ENCODE measurements at regions not wholly inside any gene's neighbourhood (a gene's known extent, or its start where the extent isn't known, plus 50 kb on each side); places are given as distances from the start of the nearest gene placed in this dataset.

DNA sequence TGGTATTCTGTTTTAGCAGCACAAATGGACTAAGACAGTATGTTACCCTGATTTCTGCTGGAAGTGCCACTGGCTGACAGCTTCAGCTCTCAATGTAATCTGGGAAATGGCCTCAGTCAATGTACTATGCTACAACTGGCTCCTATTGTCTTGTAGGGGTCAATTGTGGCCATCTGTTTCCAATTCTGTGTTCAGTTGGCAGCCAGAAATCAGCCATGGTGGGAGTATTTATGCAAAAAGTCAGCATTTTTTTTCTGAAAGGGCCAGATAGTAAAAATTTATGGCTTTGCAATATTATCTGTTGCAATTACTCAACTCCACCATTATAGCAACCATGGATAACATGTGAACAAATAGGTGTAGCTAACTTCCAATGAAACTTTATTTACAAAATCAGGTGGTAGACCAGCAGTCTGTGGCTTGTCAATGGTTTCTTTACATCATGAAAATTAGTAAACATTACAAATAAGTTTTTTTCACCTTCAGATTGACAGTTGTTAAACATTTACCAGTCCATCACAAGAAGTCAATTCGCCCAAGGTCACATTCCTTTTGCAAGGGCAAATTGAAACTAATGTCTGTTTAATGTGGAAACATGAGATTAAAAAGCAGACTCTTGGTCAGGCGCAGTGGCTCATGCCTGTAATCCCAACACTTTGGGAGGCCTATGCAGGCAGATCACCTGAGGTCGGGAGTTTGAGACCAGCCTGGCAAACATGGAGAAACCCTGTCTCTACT, 58.3 kb upstream of the TSHZ2 start:
- Histone ChIP-seq H3K36me3 (ENCODE audit: control insufficient read depth, insufficient read depth, low read length) (no peaks in the 10 kb centered on the region), H3K4me1 (ENCODE audit: control insufficient read depth, insufficient read depth, low read length) (no peaks in the 10 kb centered on the region), H3K27me3 (ENCODE audit: control insufficient read depth, insufficient read depth, low read length) (no peaks in the 10 kb centered on the region), H3K9me3 (ENCODE audit: control insufficient read depth, insufficient read depth, low read depth, low read length) (no peaks in the 10 kb centered on the region), H3K27ac (ENCODE audit: low read length) (no peak overlapping the region), H3K4me3 (ENCODE audit: low read depth in 2 of 2, low read length in 2 of 2) (no peak overlapping the region)
- ATAC-seq (no peak), DNase-seq (ENCODE audit: low read depth, low spot score) (no peak)
- ChIA-PET POLR2A (no interaction called here), CTCF (no interaction called here)
- intact Hi-C loops (cut with micrococcal nuclease; ENCODE audit: unreplicated experiment) (no loop called here), in situ Hi-C loops (cut with HindIII; ENCODE audit: low pct_unique_long_range_greater_than_20kb, low sequenced_read_pairs) (no loop called here)
- TF ChIP-seq REST (IDR thresholded peaks at IDR 0.05; ENCODE audit: insufficient read depth in 1 of 2, low read depth in 2 of 2, low read length in 1 of 2) (no peak), SIN3A (IDR thresholded peaks at IDR 0.05; ENCODE audit: borderline replicate concordance, insufficient read depth, low read depth, low read length) (no peak), CTCF (IDR thresholded peaks at IDR 0.05) (no peak), POLR2AphosphoS5 (IDR thresholded peaks at IDR 0.05; ENCODE audit: low read depth, low read length) (no peak), TCF7L2 (IDR thresholded peaks at IDR 0.05; ENCODE audit: low read depth, low read length) (no peak)
- no TSS peak for BruUV-seq (replicated peaks)

DNA sequence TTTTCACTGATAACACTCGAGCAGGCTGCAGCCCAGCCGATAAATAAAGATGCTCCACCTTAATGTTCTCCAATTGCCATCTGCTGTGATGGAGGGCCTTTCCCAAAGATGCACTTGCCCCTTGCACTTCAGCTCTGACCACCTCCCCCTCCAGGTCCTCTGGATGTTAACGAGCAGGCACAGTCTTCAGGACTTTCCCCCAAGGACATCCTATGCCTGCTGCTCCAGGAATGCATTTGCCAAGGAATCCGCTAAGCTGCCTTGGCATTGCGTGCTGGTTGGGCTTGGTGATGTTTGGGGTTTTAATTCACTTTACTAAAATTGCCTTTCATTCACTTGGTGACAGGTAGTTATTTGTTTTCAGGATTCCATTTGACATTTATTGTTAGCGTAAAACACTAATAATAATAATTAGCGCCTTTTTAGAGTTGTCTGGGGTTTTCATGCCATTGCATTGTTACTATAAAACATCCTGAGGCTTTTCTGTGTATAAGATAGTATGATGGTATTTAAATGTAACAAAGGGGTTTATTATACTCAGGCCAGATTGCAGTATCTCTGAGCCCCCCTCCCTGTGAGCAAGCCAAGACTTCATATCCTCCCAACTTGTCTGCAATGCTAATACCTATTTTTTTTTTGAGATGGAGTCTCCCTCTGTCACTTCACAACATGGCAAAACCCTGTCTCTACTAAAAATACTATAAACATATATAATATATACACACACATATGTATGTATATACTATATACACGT, 66.7 kb upstream of the TSHZ2 start:
- no peak overlapping the region for H3K27ac ChIP-seq (ENCODE audit: low read length)
- H3K27me3 ChIP-seq (ENCODE audit: control insufficient read depth, insufficient read depth, low read length), result no peaks in the 10 kb centered on the region; the same call in 1 of the 2 replicates
- H3K4me1 ChIP-seq (ENCODE audit: control insufficient read depth, insufficient read depth, low read length), result no peaks in the 10 kb centered on the region
- POLR2A ChIA-PET, result no interaction called here
- TF ChIP-seq TCF7L2 (IDR thresholded peaks at IDR 0.05; ENCODE audit: low read depth, low read length), result no peak
- no peak for TF ChIP-seq SIN3A (IDR thresholded peaks at IDR 0.05; ENCODE audit: borderline replicate concordance, insufficient read depth, low read depth, low read length)
- no peak overlapping the region for H3K4me3 ChIP-seq (ENCODE audit: low read depth in 2 of 2, low read length in 2 of 2)
- BruUV-seq (replicated peaks), result no TSS peak
- no peak for ATAC-seq
- no peak for DNase-seq (ENCODE audit: low read depth, low spot score)
- H3K9me3 ChIP-seq (ENCODE audit: control insufficient read depth, insufficient read depth, low read depth, low read length), result no peaks in the 10 kb centered on the region
- intact Hi-C loops (cut with micrococcal nuclease; ENCODE audit: unreplicated experiment), result no loop called here
- H3K36me3 ChIP-seq (ENCODE audit: control insufficient read depth, insufficient read depth, low read length), result no peaks in the 10 kb centered on the region
- in situ Hi-C loops (cut with HindIII; ENCODE audit: low pct_unique_long_range_greater_than_20kb, low sequenced_read_pairs), result no loop called here
- CTCF ChIA-PET, result no interaction called here

DNA sequence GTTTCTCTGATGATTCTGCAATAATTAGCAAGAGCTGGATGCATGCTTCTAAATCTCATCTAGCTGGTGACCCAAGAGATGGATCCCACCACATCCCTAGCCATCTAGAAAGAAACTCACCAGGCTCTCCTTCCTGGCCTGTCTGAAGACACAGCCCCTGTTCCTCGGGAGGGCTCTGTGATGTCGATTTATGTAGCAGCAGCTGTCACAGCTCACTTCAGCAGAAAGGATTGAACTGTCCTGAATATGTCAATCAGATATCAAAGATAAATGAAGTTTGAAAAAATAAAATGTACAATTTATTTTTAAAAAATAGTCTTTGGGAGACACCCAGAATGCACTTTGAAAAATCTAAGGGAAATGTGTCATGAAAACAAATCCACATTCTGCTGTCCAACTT, 67.3 kb upstream of the TSHZ2 start:
- POLR2A ChIA-PET, result no interaction called here
- CTCF ChIA-PET, result no interaction called here
- intact Hi-C loops (cut with micrococcal nuclease; ENCODE audit: unreplicated experiment) (no loop called here), in situ Hi-C loops (cut with HindIII; ENCODE audit: low pct_unique_long_range_greater_than_20kb, low sequenced_read_pairs) (no loop called here)
- H3K9me3 ChIP-seq (ENCODE audit: control insufficient read depth, insufficient read depth, low read depth, low read length), result no peaks in the 10 kb centered on the region
- DNase-seq (ENCODE audit: low read depth, low spot score), result no peak
- no TSS peak for BruUV-seq (replicated peaks)
- no peak for ATAC-seq
- no peaks in the 10 kb centered on the region; the same call in 1 of the 2 replicates for H3K27me3 ChIP-seq (ENCODE audit: control insufficient read depth, insufficient read depth, low read length)
- no peak for TF ChIP-seq CTCF (IDR thresholded peaks at IDR 0.05)
- no peak for TF ChIP-seq REST (IDR thresholded peaks at IDR 0.05; ENCODE audit: insufficient read depth in 1 of 2, low read depth in 2 of 2, low read length in 1 of 2)
- TF ChIP-seq POLR2AphosphoS5 (IDR thresholded peaks at IDR 0.05; ENCODE audit: low read depth, low read length), result no peak
- no peak for TF ChIP-seq SIN3A (IDR thresholded peaks at IDR 0.05; ENCODE audit: borderline replicate concordance, insufficient read depth, low read depth, low read length)
- no peak for TF ChIP-seq TCF7L2 (IDR thresholded peaks at IDR 0.05; ENCODE audit: low read depth, low read length)
- H3K4me3 ChIP-seq (ENCODE audit: low read depth in 2 of 2, low read length in 2 of 2), result no peak overlapping the region
- H3K4me1 ChIP-seq (ENCODE audit: control insufficient read depth, insufficient read depth, low read length), result no peaks in the 10 kb centered on the region
- H3K36me3 ChIP-seq (ENCODE audit: control insufficient read depth, insufficient read depth, low read length), result no peaks in the 10 kb centered on the region
- H3K27ac ChIP-seq (ENCODE audit: low read length), result no peak overlapping the region
